H1 (cell line): ENCODE measurements at regions not wholly inside any gene's neighbourhood (a gene's known extent, or its start where the extent isn't known, plus 50 kb on each side); places are given as distances from the start of the nearest gene placed in this dataset.

Experiments
- CHD7 ChIP-seq: fragments of 300-600 bp; sonication (generic); IDR thresholded peaks from 2 replicates; pipeline ENCODE4 v1.7.1; 2012; ENCODE audit warnings: low read length, moderate library complexity, mild to moderate bottlenecking, inconsistent platforms; ENCODE audit not compliant: insufficient replicate concordance
- CREB1 ChIP-seq: IDR thresholded peaks from 2 replicates; pipeline ENCODE4 v1.6.1; 2012; ENCODE audit warnings: inconsistent platforms
- FOSL1 ChIP-seq: IDR thresholded peaks from 2 replicates; pipeline ENCODE4 v1.6.1; 2011; ENCODE audit warnings: mild to moderate bottlenecking, low read depth, low read length, moderate library complexity; ENCODE audit not compliant: insufficient read depth
- HDAC6 ChIP-seq: IDR thresholded peaks from one replicate; pipeline ENCODE4 v1.7.1; 2012; ENCODE audit warnings: low read depth, mild to moderate bottlenecking, inconsistent platforms, low read length, moderate library complexity
- SP2 ChIP-seq: IDR thresholded peaks from 2 replicates; pipeline ENCODE4 v1.6.1; 2012; ENCODE audit warnings: mild to moderate bottlenecking, low read length, inconsistent platforms
- TAF1 ChIP-seq: IDR thresholded peaks from 2 replicates; pipeline ENCODE4 v1.6.1; 2011; ENCODE audit warnings: mild to moderate bottlenecking, low read depth, low read length
- ZNF274 ChIP-seq: IDR thresholded peaks from 2 replicates; pipeline ENCODE4 v1.7.0; 2012; ENCODE audit warnings: low read length, borderline replicate concordance; ENCODE audit errors: extremely low read depth

GRCh38 chr3:16790432-16791400 lies 94.0 kb upstream of the PLCL2 start (continued):
- no peak for TF ChIP-seq ZNF274
- no peak for TF ChIP-seq SP2
- TF ChIP-seq CHD7 = no peak
- no peak for TF ChIP-seq HDAC6
- no peak for TF ChIP-seq TAF1
- TF ChIP-seq CREB1 = no peak
- no peak for TF ChIP-seq FOSL1
